Left lung (tissue), 4 donors: ENCODE measurements at regions not wholly inside any gene's neighbourhood (a gene's known extent, or its start where the extent isn't known, plus 50 kb on each side); places are given as distances from the start of the nearest gene placed in this dataset.

Experiments used
- ATAC-seq: fragments of 200-7000 bp; cut with Tn5 transposase; one replicate; pipeline ENCODE4 v1.9.1; 2020; ENCODE audit warnings: moderate library complexity
- DNase-seq, 4 donors: peaks; one replicate each; pipeline ENCODE4 v3.0.0-alpha.2; 2013 to 2020
- H3K27ac ChIP-seq, 2 donors: fragments of 200-600 bp; sonication (generic) in 1 of 2; one replicate each; pipeline versions ENCODE4 v1.5.0 to v1.8.0; 2020 to 2021
- H3K27me3 ChIP-seq, 2 donors: fragments of 200-600 bp; sonication (generic) in 1 of 2; one replicate each; pipeline versions ENCODE4 v1.5.0 to v1.8.0; 2020 to 2021
- H3K36me3 ChIP-seq, 2 donors: fragments of 200-600 bp; sonication (generic) in 1 of 2; one replicate each; pipeline versions ENCODE4 v1.5.0 to v1.8.0; 2020 to 2021
- H3K4me1 ChIP-seq, 2 donors: fragments of 200-600 bp; one replicate each; pipeline ENCODE4 v1.8.0; 2021
- H3K4me3 ChIP-seq, 2 donors: fragments of 200-600 bp; sonication (generic) in 1 of 2; one replicate each; pipeline versions ENCODE4 v1.5.0 to v1.8.0; 2020 to 2021; ENCODE audit warnings: mild to moderate bottlenecking in 1 of 2
- H3K9me3 ChIP-seq, 2 donors: fragments of 200-600 bp; sonication (generic) in 1 of 2; one replicate each; pipeline versions ENCODE4 v1.5.0 to v1.8.0; 2020 to 2021
- CTCF ChIP-seq, 2 donors: fragments of 200-600 bp; sonication (generic) in 1 of 2; IDR thresholded peaks; one replicate each; pipeline versions ENCODE4 v1.5.0 to v1.8.0; 2021; ENCODE audit warnings: antibody characterized with exemption in 2 of 2
- intact Hi-C, 2 donors: fragments of 100-400 bp; cut with DNase I; formaldehyde crosslinking; loops; one replicate each; pipeline versions ENCODE4 v1.11.2 to v1.14.2; 2022
- donor health status: DM: no; HTN: yes; CAD: no.
- donor health status: DM: no; HTN: no; CAD: no.

- no peaks in the 10 kb centered on the region for H3K36me3 ChIP-seq
- intact Hi-C loops, result no loop called here
- no peak for ATAC-seq
Observed at GRCh38 chr21:16423921-16424320, 694.1 kb downstream of the USP25 start.

GRCh38 chr21:16424331-16424751 is 694.6 kb downstream of the USP25 start:
- peak overlapping the region in 1 of 2 donors; percentile 17 for H3K4me3 ChIP-seq
- ATAC-seq, result peak; percentile 39
- no peak for DNase-seq
- H3K27ac ChIP-seq, result peak overlapping the region; percentile 57 to 61
- intact Hi-C loops, result no loop called here
- no peaks in the 10 kb centered on the region for H3K27me3 ChIP-seq
- no peaks in the 10 kb centered on the region for H3K9me3 ChIP-seq
- no peaks in the 10 kb centered on the region for H3K36me3 ChIP-seq
- TF ChIP-seq CTCF (IDR thresholded peaks at IDR 0.05), result no peak
- peaks cover 0 to 9% of the 10 kb centered on the region in 2 donors for H3K4me1 ChIP-seq

More at GRCh38 chr21:16423921-16424320, 694.1 kb downstream of the USP25 start:
- no peak for TF ChIP-seq CTCF (IDR thresholded peaks at IDR 0.05)
- H3K9me3 ChIP-seq, result no peaks in the 10 kb centered on the region
- H3K27me3 ChIP-seq, result no peaks in the 10 kb centered on the region
- peak overlapping the region in 1 of 2 donors; percentile 17 for H3K4me3 ChIP-seq
- peak overlapping the region; percentile 57 to 61 for H3K27ac ChIP-seq
- H3K4me1 ChIP-seq, result peaks cover 0 to 9% of the 10 kb centered on the region in 2 donors
- no peak for DNase-seq

- TF ChIP-seq CTCF (IDR thresholded peaks at IDR 0.05), result no peak
- H3K9me3 ChIP-seq, result no peaks in the 10 kb centered on the region
- ATAC-seq, result no peak
- H3K4me3 ChIP-seq, result no peak overlapping the region
- H3K4me1 ChIP-seq, result peaks cover 0 to 9% of the 10 kb centered on the region in 2 donors
- intact Hi-C loops, result no loop called here
- DNase-seq, result no peak
- no peaks in the 10 kb centered on the region for H3K36me3 ChIP-seq
- no peaks in the 10 kb centered on the region for H3K27me3 ChIP-seq
- peak overlapping the region in 1 of 2 donors; percentile 57 for H3K27ac ChIP-seq
Observed at GRCh38 chr21:16425376-16425775, 695.6 kb downstream of the USP25 start.

- Histone ChIP-seq H3K9me3 (no peaks in the 10 kb centered on the region), H3K36me3 (no peaks in the 10 kb centered on the region), H3K4me1 (peaks cover 0 to 9% of the 10 kb centered on the region in 2 donors), H3K27ac (no peak overlapping the region), H3K4me3 (no peak overlapping the region), H3K27me3 (no peaks in the 10 kb centered on the region)
- no peak for TF ChIP-seq CTCF (IDR thresholded peaks at IDR 0.05)
- intact Hi-C loops, result no loop called here
- DNase-seq, result no peak
- no peak for ATAC-seq
Observed at GRCh38 chr21:16426936-16427335, 697.2 kb downstream of the USP25 start.

DNA sequence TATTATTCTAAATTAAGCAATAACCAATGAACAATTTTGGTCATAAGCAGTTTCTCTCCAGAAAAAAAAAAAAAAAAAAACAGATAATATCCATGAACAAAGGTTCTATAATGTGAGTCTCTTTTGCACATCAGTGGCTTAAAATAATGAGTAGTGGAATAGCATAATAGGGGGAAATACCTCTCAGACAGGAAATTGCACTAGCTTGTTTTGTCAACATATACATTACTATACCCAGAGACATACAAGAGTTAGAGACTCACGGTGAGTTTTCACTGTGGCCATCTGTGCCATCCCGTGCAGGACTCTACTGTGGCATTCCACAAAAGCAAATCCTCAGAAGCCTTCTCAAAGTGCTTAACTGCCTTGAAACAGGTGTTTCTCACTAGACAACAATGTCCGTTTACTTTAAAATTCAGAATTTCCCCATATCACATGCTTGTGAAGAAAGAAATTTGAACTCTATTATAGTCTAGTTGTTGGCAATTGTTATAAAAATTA is 697.9 kb downstream of the USP25 start:
- ATAC-seq (no peak), DNase-seq (no peak)
- Histone ChIP-seq H3K4me1 (peaks cover 0 to 9% of the 10 kb centered on the region in 2 donors), H3K27me3 (no peaks in the 10 kb centered on the region), H3K27ac (no peak overlapping the region), H3K36me3 (no peaks in the 10 kb centered on the region), H3K4me3 (no peak overlapping the region), H3K9me3 (no peaks in the 10 kb centered on the region)
- no peak for TF ChIP-seq CTCF (IDR thresholded peaks at IDR 0.05)
- intact Hi-C loops, result no loop called here
